Activated naive CD4-positive, alpha-beta T cell treated with anti-CD3 and anti-CD28 coated beads for 36 hours (primary cell): ENCODE measurements at regions not wholly inside any gene's neighbourhood (a gene's known extent, or its start where the extent isn't known, plus 50 kb on each side); places are given as distances from the start of the nearest gene placed in this dataset.
A peak's percentile ranks its signal among the peaks of the same experiment; 100 is the strongest.

Experiments
- CTCF ChIA-PET: fragments of 350-600 bp; sonication (Branson Sonifier 250); formaldehyde crosslinking; loops from one replicate; lab custom pipeline; 2021; ENCODE audit warnings: antibody characterized with exemption; lab: Charles Lee
- DNase-seq: peaks from one replicate; pipeline ENCODE4 v3.0.0-alpha.2; 2020
- H3K27ac Mint-ChIP-seq: one replicate; pipeline ENCODE4 v1.8.0; 2021; ENCODE audit warnings: mild to moderate bottlenecking, mixed read lengths
- H3K27me3 Mint-ChIP-seq: one replicate; pipeline ENCODE4 v1.8.0; 2021; ENCODE audit warnings: low read depth, mixed read lengths
- H3K36me3 Mint-ChIP-seq: one replicate; pipeline ENCODE4 v1.8.0; 2021; ENCODE audit warnings: low read depth, mixed read lengths
- H3K4me1 Mint-ChIP-seq: one replicate; pipeline ENCODE4 v1.8.0; 2021; ENCODE audit warnings: low read depth, mixed read lengths
- H3K4me3 Mint-ChIP-seq: one replicate; pipeline ENCODE4 v1.8.0; 2021; ENCODE audit warnings: mild to moderate bottlenecking, moderate library complexity, mixed read lengths
- H3K9me3 Mint-ChIP-seq: one replicate; pipeline ENCODE4 v1.8.0; 2021; ENCODE audit warnings: mixed read lengths
- intact Hi-C: fragments of 100-400 bp; cut with micrococcal nuclease; formaldehyde crosslinking; loops from one replicate; pipeline ENCODE4 v1.15.1; 2023

- CTCF ChIA-PET = no interaction called here
- no peaks in the 10 kb centered on the region for H3K27me3 Mint-ChIP-seq
- no peak overlapping the region for H3K4me3 Mint-ChIP-seq
- peaks cover 1% of the 10 kb centered on the region for H3K9me3 Mint-ChIP-seq
- DNase-seq = peak; percentile 14
- intact Hi-C loops = loop anchor here (2.0 to 5.0 kb wide), 2 partner anchors 96 to 464 kb away; no protein-coding TSS in a partner anchor
- no peaks in the 10 kb centered on the region for H3K36me3 Mint-ChIP-seq
- H3K27ac Mint-ChIP-seq = no peak overlapping the region
- H3K4me1 Mint-ChIP-seq = peaks cover 17% of the 10 kb centered on the region
Measured at GRCh38 chrX:121256647-121257046, 209.2 kb downstream of the GLUD2 start.

GRCh38 chrX:121258545-121258944, 211.1 kb downstream of the GLUD2 start:
- Mint-ChIP-seq H3K4me3 (no peak overlapping the region), H3K9me3 (no peaks in the 10 kb centered on the region), H3K4me1 (peaks cover 17% of the 10 kb centered on the region), H3K27ac (no peak overlapping the region), H3K36me3 (no peaks in the 10 kb centered on the region), H3K27me3 (no peaks in the 10 kb centered on the region)
- no peak for DNase-seq
- intact Hi-C loops = loop anchor here (1.0 to 5.0 kb wide), 2 partner anchors 50 to 466 kb away; no protein-coding TSS in a partner anchor
- CTCF ChIA-PET = no interaction called here

GRCh38 chrX:121259170-121259569, 211.8 kb downstream of the GLUD2 start:
- no peaks in the 10 kb centered on the region for H3K9me3 Mint-ChIP-seq
- peaks cover 17% of the 10 kb centered on the region for H3K4me1 Mint-ChIP-seq
- no peak for DNase-seq
- CTCF ChIA-PET = no interaction called here
- no peak overlapping the region for H3K4me3 Mint-ChIP-seq
- no peaks in the 10 kb centered on the region for H3K36me3 Mint-ChIP-seq
- no peaks in the 10 kb centered on the region for H3K27me3 Mint-ChIP-seq
- H3K27ac Mint-ChIP-seq = no peak overlapping the region
- intact Hi-C loops = loop anchor here (5.0 kb wide), 1 partner anchor 467 kb away; no protein-coding TSS in a partner anchor

GRCh38 chrX:121260596-121261240, 213.3 kb downstream of the GLUD2 start:
- Mint-ChIP-seq H3K36me3 (no peaks in the 10 kb centered on the region), H3K9me3 (no peaks in the 10 kb centered on the region), H3K4me1 (peaks cover 17% of the 10 kb centered on the region), H3K27ac (no peak overlapping the region), H3K27me3 (no peaks in the 10 kb centered on the region), H3K4me3 (no peak overlapping the region)
- no peak for DNase-seq
- intact Hi-C loops = no loop called here
- CTCF ChIA-PET = no interaction called here

- Mint-ChIP-seq H3K9me3 (peaks cover 11% of the 10 kb centered on the region), H3K4me3 (no peak overlapping the region), H3K27me3 (no peaks in the 10 kb centered on the region), H3K27ac (no peak overlapping the region), H3K4me1 (no peaks in the 10 kb centered on the region), H3K36me3 (no peaks in the 10 kb centered on the region)
- intact Hi-C loops = no loop called here
- no peak for DNase-seq
- CTCF ChIA-PET = no interaction called here
Measured at GRCh38 chrX:121283921-121284320, 236.5 kb downstream of the GLUD2 start.

GRCh38 chrX:121298499-121298898, 251.1 kb downstream of the GLUD2 start:
- no peaks in the 10 kb centered on the region for H3K4me1 Mint-ChIP-seq
- CTCF ChIA-PET = no interaction called here
- H3K9me3 Mint-ChIP-seq = no peaks in the 10 kb centered on the region
- H3K36me3 Mint-ChIP-seq = no peaks in the 10 kb centered on the region
- no peak for DNase-seq
- no peak overlapping the region for H3K4me3 Mint-ChIP-seq
- H3K27me3 Mint-ChIP-seq = peaks cover 2% of the 10 kb centered on the region
- no peak overlapping the region for H3K27ac Mint-ChIP-seq
- intact Hi-C loops = no loop called here

GRCh38 chrX:121301356-121301755, 253.9 kb downstream of the GLUD2 start:
- H3K27ac Mint-ChIP-seq = no peak overlapping the region
- no peaks in the 10 kb centered on the region for H3K4me1 Mint-ChIP-seq
- H3K4me3 Mint-ChIP-seq = no peak overlapping the region
- CTCF ChIA-PET = no interaction called here
- H3K9me3 Mint-ChIP-seq = no peaks in the 10 kb centered on the region
- no peaks in the 10 kb centered on the region for H3K27me3 Mint-ChIP-seq
- no peaks in the 10 kb centered on the region for H3K36me3 Mint-ChIP-seq
- intact Hi-C loops = no loop called here
- no peak for DNase-seq

GRCh38 chrX:121301822-121302221, 254.4 kb downstream of the GLUD2 start:
- H3K27me3 Mint-ChIP-seq = no peaks in the 10 kb centered on the region
- no peak overlapping the region for H3K4me3 Mint-ChIP-seq
- no peaks in the 10 kb centered on the region for H3K4me1 Mint-ChIP-seq
- intact Hi-C loops = no loop called here
- no peaks in the 10 kb centered on the region for H3K9me3 Mint-ChIP-seq
- CTCF ChIA-PET = no interaction called here
- H3K27ac Mint-ChIP-seq = no peak overlapping the region
- no peaks in the 10 kb centered on the region for H3K36me3 Mint-ChIP-seq
- no peak for DNase-seq

GRCh38 chrX:121307449-121307848, 260.0 kb downstream of the GLUD2 start:
- DNase-seq = no peak
- no peaks in the 10 kb centered on the region for H3K36me3 Mint-ChIP-seq
- intact Hi-C loops = loop anchor here (1.0 to 5.0 kb wide), 4 partner anchors 201 to 1060 kb away; no protein-coding TSS in a partner anchor
- no peak overlapping the region for H3K27ac Mint-ChIP-seq
- H3K9me3 Mint-ChIP-seq = no peaks in the 10 kb centered on the region
- CTCF ChIA-PET = interaction anchor here (0.8 kb wide), 1 partner anchor 518 kb away, joined by 3 read pairs; no protein-coding TSS in a partner anchor
- peaks cover 23% of the 10 kb centered on the region for H3K4me1 Mint-ChIP-seq
- no peak overlapping the region for H3K4me3 Mint-ChIP-seq
- H3K27me3 Mint-ChIP-seq = no peaks in the 10 kb centered on the region

- no peaks in the 10 kb centered on the region for H3K9me3 Mint-ChIP-seq
- no peaks in the 10 kb centered on the region for H3K36me3 Mint-ChIP-seq
- peaks cover 23% of the 10 kb centered on the region for H3K4me1 Mint-ChIP-seq
- H3K4me3 Mint-ChIP-seq = peak overlapping the region; percentile 32
- DNase-seq = peak; percentile 83
- peak overlapping the region; percentile 77 for H3K27ac Mint-ChIP-seq
- no peaks in the 10 kb centered on the region for H3K27me3 Mint-ChIP-seq
- intact Hi-C loops = loop anchor here (1.0 to 5.0 kb wide), 11 partner anchors 50 to 1061 kb away; no protein-coding TSS in a partner anchor
- CTCF ChIA-PET = interaction anchor here (0.6 kb wide), 1 partner anchor 37 kb away, joined by 4 read pairs; no protein-coding TSS in a partner anchor
Measured at GRCh38 chrX:121308276-121308805, 260.9 kb downstream of the GLUD2 start.

- H3K9me3 Mint-ChIP-seq = no peaks in the 10 kb centered on the region
- no peaks in the 10 kb centered on the region for H3K27me3 Mint-ChIP-seq
- no peak for DNase-seq
- no peak overlapping the region for H3K27ac Mint-ChIP-seq
- intact Hi-C loops = no loop called here
- no peaks in the 10 kb centered on the region for H3K36me3 Mint-ChIP-seq
- H3K4me3 Mint-ChIP-seq = no peak overlapping the region
- H3K4me1 Mint-ChIP-seq = peaks cover 23% of the 10 kb centered on the region
- CTCF ChIA-PET = no interaction called here
Measured at GRCh38 chrX:121310820-121311219, 263.4 kb downstream of the GLUD2 start.

GRCh38 chrX:121320441-121320840, 273.0 kb downstream of the GLUD2 start:
- intact Hi-C loops = no loop called here
- H3K36me3 Mint-ChIP-seq = no peaks in the 10 kb centered on the region
- no peak for DNase-seq
- no peak overlapping the region for H3K4me3 Mint-ChIP-seq
- no peaks in the 10 kb centered on the region for H3K9me3 Mint-ChIP-seq
- H3K27me3 Mint-ChIP-seq = no peaks in the 10 kb centered on the region
- no peak overlapping the region for H3K27ac Mint-ChIP-seq
- CTCF ChIA-PET = no interaction called here
- H3K4me1 Mint-ChIP-seq = no peaks in the 10 kb centered on the region

GRCh38 chrX:121322159-121322558, 274.7 kb downstream of the GLUD2 start:
- Mint-ChIP-seq H3K27ac (no peak overlapping the region), H3K4me1 (no peaks in the 10 kb centered on the region), H3K9me3 (no peaks in the 10 kb centered on the region), H3K36me3 (no peaks in the 10 kb centered on the region), H3K27me3 (no peaks in the 10 kb centered on the region), H3K4me3 (no peak overlapping the region)
- DNase-seq = no peak
- CTCF ChIA-PET = no interaction called here
- intact Hi-C loops = no loop called here
